ENCODE measurements at regions not wholly inside any gene's neighbourhood (a gene's known extent, or its start where the extent isn't known, plus 50 kb on each side); places are given as distances from the start of the nearest gene placed in this dataset.

DNA sequence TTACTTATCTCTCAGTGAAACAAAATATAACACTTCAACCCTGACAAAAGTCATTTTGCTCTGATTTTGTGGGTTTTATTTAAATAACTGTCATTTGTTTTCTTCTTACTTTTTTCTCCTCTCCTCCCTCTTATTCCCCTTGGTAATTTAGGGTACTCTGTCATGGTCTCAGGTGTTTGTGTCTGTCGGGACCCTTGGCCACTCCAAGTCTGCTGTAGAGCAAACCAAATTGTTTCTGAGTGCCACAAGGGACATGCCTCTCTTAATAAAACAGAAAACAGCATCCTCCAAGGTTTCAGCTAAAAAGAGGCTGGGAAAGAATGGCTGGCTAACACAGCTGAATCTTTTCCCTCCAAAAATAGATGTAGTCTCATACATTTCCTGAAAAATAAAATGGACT, 573.1 kb upstream of the KLF12 start:
- DNase-seq, result no peak

DNA sequence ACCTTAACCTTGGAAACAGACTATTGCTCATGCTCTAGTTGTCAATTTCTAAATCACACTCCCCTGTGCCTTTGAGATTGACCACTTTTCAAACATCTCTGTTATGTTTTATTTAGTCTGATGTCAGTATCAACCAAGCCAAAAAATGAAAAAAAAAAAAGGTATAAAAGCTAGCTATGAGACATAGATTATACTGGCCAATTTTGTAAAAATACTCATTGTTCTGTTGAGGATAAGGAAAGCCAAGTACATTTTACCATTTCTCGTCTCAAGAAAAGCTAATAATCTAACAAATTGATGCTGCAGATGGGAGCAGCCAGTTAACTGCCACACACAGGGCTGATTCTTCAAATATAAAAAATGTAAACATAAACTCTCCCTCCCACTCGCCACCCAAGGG, 572.6 kb upstream of the KLF12 start:
- DNase-seq, result no peak

DNA sequence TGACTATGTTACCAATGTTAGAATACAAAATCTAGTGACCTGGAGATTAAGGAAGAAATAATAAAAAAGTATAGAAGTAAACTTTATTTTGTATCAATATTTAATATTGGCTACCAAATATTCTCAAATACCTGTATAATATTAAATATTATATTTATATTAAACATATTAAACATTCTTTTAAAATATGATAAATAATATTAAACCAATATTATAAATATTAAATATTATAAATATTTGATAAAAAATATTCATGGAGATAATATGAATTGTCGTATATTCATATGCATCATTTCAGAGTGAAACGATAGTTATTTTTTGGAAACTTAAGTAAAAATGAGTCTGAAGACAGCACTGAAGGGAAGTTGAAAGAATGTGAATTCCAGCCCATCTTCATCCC, 571.2 kb upstream of the KLF12 start:
- no peak for DNase-seq

GRCh38 chr13:74703855-74704387, 569.7 kb upstream of the KLF12 start:
- no peak for DNase-seq

DNA sequence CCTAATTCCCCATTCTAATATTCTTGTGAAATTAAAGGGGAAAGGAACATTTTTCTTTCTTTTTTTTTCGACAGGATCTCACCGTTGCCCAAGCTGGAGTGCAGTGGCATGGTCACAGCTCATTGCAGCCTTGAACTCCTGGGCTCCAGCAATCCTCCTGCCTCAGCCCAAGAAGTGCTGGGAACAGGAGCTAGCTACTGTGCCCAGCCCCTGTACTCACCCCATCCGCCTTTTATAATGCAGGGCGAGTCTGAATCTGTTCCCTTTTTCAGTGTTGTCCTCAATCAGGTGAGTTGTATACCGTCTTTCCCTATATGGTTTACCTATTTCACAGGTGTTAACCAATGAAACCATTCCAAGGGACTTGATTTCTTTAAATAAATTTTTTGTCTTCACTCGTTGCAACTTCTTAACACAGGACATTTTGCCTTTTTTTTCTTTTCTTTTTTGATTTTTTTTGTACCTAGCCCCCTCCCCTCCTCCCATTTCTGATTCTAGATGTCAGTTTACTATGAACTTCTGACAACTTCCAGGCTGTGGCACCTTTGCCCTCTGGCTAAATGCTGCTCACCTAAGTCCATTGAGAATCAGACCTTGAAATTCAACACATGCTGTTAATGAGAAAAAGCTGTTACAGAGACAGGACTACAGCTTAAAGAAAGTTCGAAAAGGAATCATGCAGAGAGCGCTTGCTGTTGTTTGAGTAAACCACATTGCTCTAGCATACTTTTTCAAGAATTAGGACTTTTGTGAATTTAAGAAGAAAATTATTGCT, 562.1 kb upstream of the KLF12 start:
- DNase-seq, result no peak

DNA sequence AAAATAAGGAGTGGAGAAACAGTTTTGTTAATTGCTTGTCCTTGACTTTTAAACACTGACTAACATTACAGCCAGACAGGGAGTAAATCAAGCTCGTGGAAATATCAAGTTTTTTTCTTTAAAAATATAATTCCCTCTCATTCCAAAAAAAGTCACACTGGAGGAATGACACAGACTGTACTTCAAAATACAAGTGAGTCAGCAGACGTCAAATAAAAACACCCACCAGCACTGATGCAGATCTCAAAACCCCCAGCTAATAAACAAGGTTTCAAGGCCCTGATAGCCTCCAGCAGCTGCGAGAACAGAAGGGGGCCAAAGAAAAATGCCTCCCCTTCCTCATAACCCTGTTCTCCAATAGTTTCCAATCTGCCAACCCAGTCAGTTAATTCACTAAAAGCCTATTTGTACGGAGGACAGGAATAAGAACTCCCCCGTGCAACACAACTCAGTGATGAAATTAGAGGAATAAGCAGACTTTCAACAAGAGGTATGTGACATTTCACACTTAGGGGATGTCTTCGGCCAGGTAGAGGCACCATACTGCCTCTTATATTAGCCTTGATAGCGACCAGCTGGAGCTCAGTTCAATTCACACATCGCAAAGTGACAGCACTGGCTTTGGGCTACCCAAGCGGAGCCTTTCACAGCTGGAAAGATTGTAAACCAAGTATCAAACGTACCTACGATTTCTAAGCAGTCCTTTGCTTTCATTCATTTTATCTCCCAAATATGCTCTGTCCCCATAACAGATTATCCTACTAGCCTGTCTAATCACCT, 561.0 kb upstream of the KLF12 start:
- DNase-seq, result no peak

GRCh38 chr13:74687442-74688182, 553.4 kb upstream of the KLF12 start:
- DNase-seq, result no peak

DNA sequence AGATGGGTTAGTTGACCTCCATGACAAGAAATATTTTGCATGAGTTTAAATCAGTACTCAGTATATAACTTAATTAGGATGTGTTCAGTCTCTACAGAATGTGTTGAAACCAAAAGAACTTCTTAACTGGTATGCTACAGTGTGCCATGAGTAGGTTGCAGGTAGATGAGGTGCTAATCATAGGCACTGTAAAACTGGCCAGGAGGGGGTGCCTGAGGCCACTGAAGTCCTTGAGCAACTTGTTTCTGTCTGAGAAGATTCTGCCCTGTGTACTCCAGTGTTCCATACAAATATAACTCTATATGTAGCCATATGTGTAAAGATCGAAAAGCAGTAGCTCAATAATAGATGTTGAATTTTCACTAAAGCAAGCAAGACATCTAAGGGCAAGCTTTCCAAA, 549.2 kb upstream of the KLF12 start:
- no peak for DNase-seq

DNA sequence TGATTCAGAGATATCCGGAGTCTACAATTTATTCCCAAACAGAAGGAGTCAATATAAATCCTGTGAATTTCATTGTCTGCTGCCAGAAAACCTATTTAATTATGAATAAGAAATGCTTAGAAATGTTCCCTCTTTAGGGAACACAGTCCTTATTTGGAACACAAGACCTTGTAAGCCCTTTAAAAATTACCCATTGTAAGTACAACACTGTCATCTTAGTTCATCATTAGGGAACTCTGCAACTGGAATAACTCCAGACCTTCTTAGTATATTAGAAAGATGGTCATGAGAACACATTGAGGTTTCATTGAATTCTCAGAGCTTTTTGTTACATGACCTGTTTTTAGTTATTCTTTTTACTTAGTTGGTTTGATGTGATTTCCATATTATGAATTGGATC, 548.5 kb upstream of the KLF12 start:
- DNase-seq, result no peak

DNA sequence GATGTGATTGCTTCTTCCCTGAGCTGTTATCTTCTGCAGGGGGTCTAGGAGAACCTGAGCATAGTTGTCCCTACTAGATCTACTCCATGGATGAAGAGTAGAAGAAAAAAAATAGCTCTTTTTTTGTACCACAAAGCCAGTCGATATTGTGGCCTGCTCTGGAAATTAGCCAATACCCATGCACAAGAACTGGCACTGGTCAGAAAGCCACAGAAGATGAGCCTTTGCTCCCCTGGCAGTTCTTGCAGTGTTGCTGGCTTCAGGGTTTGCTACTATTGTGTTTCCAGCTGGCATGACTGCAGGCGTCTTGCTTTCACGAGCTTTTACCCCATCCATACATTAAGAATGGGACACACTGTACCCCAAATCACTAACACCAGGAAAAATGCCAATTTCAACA, 547.7 kb upstream of the KLF12 start:
- no peak for DNase-seq

DNA sequence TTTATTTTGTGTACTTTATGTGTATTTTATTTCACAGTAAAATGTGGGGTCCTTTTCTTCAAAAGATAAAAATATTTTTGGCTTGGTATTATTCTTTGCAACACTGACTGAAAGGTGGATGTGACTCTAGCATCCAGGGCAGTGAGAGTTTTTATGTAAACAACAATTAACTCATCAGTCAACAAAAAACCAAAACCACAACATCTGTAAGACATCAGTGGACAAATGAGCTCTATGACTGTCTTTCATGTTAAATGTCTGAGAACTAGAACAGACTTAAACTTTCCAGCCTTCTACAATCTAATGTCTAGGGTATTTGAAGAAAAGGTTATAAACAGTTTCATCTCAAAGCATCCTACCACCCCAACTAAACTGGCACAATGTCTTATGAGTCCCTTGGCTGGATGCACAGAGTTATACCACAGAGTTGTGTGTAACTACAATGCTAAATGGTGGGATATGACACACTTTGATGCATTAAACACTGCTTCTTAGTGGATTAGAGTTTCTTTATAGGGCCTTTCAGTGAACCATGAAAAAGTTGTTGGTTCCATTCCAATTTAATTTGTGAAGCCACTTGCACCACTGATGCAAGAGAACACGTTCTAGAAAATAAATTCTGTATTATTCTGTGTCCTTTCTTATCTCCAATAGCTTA, 544.2 kb upstream of the KLF12 start:
- DNase-seq, result no peak

GRCh38 chr13:74675972-74676371, 541.8 kb upstream of the KLF12 start:
- no peak for DNase-seq

- DNase-seq, result no peak
Observed at GRCh38 chr13:74675182-74675581, 541.0 kb upstream of the KLF12 start.

GRCh38 chr13:74674720-74675119, 540.5 kb upstream of the KLF12 start:
- DNase-seq, result no peak

DNA sequence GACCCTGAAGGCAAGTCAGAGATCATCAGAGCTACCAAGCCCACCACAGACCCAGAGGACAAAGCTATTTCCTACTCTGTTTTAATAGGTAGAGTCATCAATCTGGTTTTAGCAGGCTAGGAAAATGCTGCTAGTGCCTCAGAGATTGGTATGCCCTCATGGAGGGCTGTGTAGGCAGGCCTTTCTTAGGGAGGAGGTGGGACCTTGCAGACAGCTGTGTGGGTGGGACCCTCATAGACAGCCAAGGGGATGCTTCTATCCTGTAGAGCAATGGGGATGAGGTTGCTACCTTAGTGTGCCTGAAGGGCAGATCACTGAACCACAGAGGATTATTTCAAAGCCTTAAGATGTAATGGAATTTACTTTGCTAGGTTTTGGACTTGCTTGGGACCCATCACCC, 534.9 kb upstream of the KLF12 start:
- no peak for DNase-seq

- DNase-seq, result no peak
Observed at GRCh38 chr13:74667656-74668203, 533.5 kb upstream of the KLF12 start.

GRCh38 chr13:74662905-74663304, 528.7 kb upstream of the KLF12 start:
- DNase-seq, result no peak

DNA sequence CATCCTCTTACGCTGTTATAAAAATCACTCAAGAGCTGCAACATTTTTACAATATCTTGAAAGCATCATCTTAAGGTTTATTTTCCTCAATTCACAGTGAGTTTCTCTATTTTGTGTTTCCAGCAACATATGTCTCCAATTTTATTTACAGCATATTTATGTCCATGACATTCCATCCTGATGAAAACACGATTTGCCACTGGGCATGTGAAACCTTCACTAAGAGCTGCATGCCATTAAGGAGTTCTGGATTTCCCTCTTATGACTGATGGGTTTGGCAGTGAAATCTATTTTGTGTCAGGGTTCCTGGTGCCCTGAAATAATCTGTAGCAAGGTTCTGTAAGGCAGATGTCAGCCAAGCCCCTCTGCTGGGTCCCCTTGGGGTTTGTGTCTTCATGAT, 527.6 kb upstream of the KLF12 start:
- DNase-seq, result no peak

DNA sequence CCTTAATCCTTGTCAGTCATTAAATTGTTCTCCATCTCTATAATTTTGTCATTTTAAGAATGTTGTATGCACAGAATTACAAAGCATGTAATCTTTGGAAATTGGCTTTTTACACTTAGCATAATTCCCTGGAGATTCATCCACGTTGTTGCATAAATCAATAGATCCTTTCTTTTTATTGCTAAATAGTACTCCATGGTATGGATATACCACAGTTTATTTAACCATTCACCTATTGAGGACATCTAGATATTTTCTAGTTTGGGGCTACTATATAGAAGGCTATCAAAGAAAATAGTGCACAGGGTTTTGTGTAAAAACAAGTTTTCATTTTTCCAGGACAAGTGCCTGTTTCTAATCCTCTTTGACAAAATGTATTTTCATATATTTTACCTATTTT, 523.6 kb upstream of the KLF12 start:
- DNase-seq, result no peak

DNA sequence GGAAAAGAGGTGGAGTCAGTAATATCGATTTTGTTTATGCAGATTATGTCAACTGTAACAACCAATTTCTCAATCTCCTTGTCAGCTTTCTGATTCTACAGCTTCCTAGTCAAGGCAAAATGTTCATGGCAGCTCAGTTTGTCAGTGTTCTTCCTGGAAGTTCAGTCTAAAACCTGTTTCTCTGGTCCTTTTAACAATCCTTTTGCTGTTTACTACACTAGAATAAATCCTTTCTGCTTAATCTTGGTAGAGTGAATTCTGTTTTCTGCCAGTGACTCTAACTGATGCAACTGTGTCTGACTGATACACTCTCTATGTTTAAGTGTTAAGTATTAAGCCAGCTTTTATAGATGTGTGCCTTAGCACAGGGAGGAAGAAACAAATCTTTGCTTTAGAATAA, 516.9 kb upstream of the KLF12 start:
- no peak for DNase-seq

DNA sequence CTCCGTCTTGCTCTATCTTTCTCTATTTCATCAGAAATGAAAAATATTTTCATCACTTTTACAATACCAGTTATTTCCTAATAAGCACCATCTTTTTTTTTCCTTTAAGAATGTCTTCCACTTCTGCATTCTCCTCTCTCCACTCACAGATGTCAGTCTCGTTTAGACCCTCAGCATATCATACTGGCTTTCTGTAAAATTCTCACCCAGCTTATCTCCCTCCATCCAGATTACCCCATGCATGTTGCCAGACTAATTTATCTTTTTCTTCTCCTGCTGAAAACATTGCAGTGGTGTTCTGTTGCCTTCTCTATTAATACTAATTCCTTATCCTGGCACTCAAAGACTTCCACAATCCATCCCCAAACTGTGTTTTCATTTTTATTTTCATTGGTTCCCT, 513.8 kb upstream of the KLF12 start:
- no peak for DNase-seq

GRCh38 chr13:74647211-74647610, 513.0 kb upstream of the KLF12 start:
- DNase-seq, result no peak

- no peak for DNase-seq
Observed at GRCh38 chr13:74646091-74646490, 511.9 kb upstream of the KLF12 start.
